ENCODE measurements at regions not wholly inside any gene's neighbourhood (a gene's known extent, or its start where the extent isn't known, plus 50 kb on each side); places are given as distances from the start of the nearest gene placed in this dataset.
A peak's percentile ranks its signal among the peaks of the same experiment; 100 is the strongest.

GRCh38 chr2:66849153-66849755, 414.3 kb downstream of the MEIS1 start:
- no peak for DNase-seq (ENCODE audit: low spot score)

GRCh38 chr2:66850376-66850775, 415.5 kb downstream of the MEIS1 start:
- DNase-seq (ENCODE audit: low spot score) = no peak

- peak; percentile 82 for DNase-seq (ENCODE audit: low spot score)
Observed at GRCh38 chr2:66851449-66851872, 416.5 kb downstream of the MEIS1 start.

GRCh38 chr2:66852953-66853352, 418.0 kb downstream of the MEIS1 start:
- no peak for DNase-seq (ENCODE audit: low spot score)

GRCh38 chr2:66853585-66853984, 418.7 kb downstream of the MEIS1 start:
- DNase-seq (ENCODE audit: low spot score) = no peak

- DNase-seq (ENCODE audit: low spot score) = no peak
Observed at GRCh38 chr2:66854298-66854697, 419.4 kb downstream of the MEIS1 start.

- peak; percentile 49 for DNase-seq (ENCODE audit: low spot score)
Observed at GRCh38 chr2:66862885-66863650, 428.1 kb downstream of the MEIS1 start.

- DNase-seq (ENCODE audit: low spot score) = no peak
Observed at GRCh38 chr2:66865161-66865560, 430.2 kb downstream of the MEIS1 start.

GRCh38 chr2:66866331-66867062, 431.6 kb downstream of the MEIS1 start:
- peak; percentile 13 for DNase-seq (ENCODE audit: low spot score)

GRCh38 chr2:66867063-66867441, 432.1 kb downstream of the MEIS1 start:
- DNase-seq (ENCODE audit: low spot score) = no peak

GRCh38 chr2:66869076-66869475, 434.2 kb downstream of the MEIS1 start:
- DNase-seq (ENCODE audit: low spot score) = peak; percentile 29

GRCh38 chr2:66872081-66872985, 437.4 kb downstream of the MEIS1 start:
- no peak for DNase-seq (ENCODE audit: low spot score)

- no peak for DNase-seq (ENCODE audit: low spot score)
Observed at GRCh38 chr2:66872986-66873754, 438.2 kb downstream of the MEIS1 start.

- DNase-seq (ENCODE audit: low spot score) = peak; percentile 44
Observed at GRCh38 chr2:66874411-66874810, 439.5 kb downstream of the MEIS1 start.

- no peak for DNase-seq (ENCODE audit: low spot score)
Observed at GRCh38 chr2:66875941-66876462, 441.1 kb downstream of the MEIS1 start.

- no peak for DNase-seq (ENCODE audit: low spot score)
Observed at GRCh38 chr2:66885775-66886383, 451.0 kb downstream of the MEIS1 start.

- DNase-seq (ENCODE audit: low spot score) = no peak
Observed at GRCh38 chr2:66888246-66888645, 453.3 kb downstream of the MEIS1 start.

- DNase-seq (ENCODE audit: low spot score) = peak; percentile 77
Observed at GRCh38 chr2:66888791-66889631, 454.1 kb downstream of the MEIS1 start.

- no peak for DNase-seq (ENCODE audit: low spot score)
Observed at GRCh38 chr2:66889632-66889882, 454.6 kb downstream of the MEIS1 start.
